HK-2 (cell line): ENCODE measurements at regions not wholly inside any gene's neighbourhood (a gene's known extent, or its start where the extent isn't known, plus 50 kb on each side); places are given as distances from the start of the nearest gene placed in this dataset.

Experiments
- DNase-seq: peaks from one replicate; pipeline ENCODE4 v3.0.0-alpha.2; 2018; ENCODE audit not compliant: unreplicated experiment

GRCh38 chr9:89880721-89881120, 275.9 kb downstream of the GADD45G start:
- DNase-seq, result no peak

GRCh38 chr9:89881431-89881830, 276.6 kb downstream of the GADD45G start:
- no peak for DNase-seq

DNA sequence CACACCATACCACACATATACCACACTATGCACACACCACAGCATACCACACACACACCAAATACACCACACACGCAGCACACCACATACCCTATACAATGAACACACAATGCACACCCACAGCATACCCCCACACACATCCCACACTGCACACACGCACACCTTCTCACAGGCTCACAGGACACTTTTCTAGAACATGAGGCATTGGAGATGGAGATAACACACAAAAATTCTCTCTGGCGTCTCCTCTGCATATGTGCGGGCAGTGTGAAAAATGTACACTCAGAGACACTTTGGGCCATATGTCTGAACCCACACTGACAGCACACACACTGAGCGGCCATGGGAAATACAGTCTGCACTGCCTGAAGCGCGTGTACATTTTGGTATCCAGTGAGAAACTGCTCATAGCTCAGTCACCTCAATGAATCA, 278.1 kb downstream of the GADD45G start:
- DNase-seq, result no peak

DNA sequence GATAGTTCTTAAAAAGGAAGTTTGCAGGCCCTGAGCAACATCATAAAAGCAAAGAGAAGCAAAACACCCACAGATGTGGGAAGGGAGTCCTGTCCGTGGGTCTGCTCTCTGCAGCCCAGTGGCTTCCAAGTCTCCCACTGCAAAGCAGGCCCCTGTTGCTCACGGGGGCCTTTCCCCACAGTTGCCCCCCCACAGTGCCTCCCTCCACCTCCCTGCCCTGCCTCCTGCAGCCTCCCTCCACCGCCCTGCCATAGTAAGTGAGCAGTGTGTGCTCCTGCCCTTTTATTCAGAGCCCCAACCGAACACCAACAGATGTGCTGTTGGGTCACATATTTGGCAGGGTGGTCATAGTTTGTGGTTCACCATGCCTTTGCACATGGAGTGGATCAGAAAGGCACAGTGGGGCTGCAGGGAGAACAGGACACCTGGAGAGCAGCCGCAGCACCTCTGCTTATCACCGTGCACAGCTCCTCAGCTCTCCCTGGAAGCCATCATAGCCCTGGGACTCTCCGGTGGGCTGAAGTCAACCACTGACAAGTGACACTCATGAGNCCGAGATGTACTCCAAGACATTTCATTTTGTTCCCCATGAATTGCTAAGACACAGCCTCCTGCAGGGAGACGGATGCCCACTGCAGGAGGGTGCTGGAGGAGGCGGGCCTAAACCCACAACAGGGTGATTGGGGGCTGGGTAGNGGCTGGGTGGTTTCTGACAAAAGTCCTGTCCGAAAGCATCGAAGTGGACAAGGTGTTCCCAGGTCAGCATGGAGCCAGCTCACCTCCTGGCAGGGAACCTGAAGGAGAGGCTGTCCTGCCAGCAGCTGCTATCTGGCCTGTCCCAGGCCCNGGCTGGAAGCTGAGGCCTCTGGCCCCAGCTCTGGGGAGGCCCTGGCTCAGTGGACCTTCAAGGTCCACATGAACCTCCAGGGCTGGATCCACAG, 278.9 kb downstream of the GADD45G start:
- DNase-seq, result no peak

DNA sequence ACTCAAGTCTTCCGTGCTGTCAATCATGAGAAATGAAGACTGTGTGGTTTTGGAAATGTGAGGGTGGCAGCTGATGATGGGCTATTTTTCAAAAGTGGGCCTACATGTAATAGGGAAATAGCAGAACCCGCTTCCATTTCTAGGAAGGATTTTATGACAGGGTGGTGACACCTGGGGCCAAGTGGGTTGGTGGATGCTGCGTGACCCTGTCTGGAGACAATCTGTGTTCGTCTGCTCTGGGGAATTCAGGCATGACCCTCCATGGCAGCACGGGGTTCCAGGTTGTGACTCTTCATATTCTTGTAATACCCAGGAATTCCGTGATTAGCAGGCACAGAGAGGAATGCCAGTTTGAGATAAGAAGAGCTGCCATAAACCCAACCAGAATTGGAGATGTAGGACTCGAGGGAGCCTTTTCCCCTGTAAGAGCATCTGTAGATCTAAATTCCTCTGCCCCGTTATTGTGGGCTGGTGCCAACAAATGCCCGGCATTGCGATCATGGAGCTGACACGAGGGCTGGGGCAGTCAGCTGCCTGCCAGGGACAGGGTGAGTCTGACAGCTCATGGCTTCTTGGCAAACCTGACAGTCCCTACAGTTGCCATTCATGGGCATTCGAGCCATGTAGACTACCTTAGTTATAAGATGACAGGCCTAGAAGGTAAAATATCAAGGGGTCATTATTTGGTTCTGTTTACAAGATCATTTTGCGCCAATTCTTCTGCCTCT, 279.7 kb downstream of the GADD45G start:
- DNase-seq, result no peak

DNA sequence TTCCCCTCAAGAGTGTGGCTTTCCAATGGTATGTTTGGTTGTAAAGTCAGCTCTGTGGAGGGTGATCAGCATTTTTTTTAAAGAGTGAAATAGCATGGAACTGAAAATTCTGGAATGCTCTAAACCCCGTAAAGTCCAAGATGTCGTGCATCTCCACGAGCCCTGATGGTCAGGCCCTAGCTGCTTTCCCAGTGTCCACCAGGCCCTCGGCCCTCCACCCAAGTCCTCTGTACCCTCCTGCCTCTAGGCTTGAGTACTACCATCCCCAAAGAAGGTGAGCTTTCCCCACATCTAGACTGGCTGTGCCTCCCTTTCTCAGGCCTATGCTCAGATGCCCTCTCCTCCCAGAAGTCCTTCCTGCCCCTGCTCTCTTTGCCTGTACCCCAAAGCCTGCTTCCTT, 280.3 kb downstream of the GADD45G start:
- no peak for DNase-seq

GRCh38 chr9:89886281-89886700, 281.5 kb downstream of the GADD45G start:
- no peak for DNase-seq

GRCh38 chr9:89887286-89887685, 282.5 kb downstream of the GADD45G start:
- no peak for DNase-seq

DNA sequence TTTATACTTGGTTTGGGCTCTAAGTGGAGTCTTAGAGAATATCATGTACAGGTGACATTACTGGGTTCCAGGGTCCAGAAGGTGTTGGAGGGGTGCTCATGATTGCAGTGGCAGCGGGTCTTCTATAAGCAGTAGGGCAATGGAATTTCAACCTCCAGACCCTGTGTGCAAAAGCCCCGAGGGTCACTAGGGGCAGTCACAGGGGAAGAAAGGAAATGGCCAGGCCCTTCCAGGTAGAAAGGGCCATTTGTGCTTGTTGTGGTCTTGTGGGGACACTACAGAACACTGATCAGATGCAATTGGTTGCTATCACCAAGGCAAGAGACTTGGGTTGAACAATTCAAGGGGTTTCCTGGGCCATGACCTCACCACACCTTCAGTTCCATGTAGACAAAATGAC, 283.4 kb downstream of the GADD45G start:
- no peak for DNase-seq

DNA sequence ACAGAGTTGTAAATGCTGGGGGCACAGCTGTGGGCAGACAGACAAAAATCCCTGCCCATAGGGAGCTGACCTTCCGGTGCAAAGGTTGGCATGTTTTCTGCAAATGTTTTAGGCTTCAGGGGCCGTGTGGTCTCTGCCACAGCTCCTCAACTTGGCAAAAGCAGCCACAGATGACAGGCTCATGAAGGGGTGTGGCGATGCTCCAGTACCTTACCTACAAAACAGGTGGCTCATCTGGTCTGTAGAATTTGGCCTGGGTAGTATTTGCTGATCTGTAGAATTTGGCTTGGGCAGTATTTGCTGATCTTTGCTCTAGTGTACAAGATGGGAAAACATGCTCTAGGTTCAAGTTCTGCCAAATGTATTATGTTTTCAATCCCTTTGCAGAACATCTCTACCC, 283.9 kb downstream of the GADD45G start:
- DNase-seq, result no peak

DNA sequence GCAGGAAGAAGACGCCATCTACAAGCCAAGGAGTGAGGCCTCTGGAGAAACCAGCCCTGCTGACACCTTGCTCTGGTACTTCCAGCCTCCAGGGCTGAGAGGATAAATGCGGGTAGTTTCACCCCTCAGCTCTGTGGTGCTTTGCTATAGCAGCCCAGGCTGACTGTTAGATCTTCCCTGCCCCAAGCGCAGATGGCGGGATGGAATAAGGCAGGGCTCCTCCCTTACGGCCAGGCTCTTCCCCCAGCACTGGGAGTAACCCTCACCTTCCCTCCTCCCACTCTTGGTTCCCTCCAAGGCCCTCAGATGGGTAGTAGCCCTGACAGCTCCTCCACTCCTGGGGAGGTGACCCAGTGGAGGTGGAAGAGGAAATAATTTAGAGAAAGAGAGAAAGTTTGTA, 285.1 kb downstream of the GADD45G start:
- no peak for DNase-seq

- DNase-seq, result no peak
Measured at GRCh38 chr9:89890326-89890980, 285.6 kb downstream of the GADD45G start.

DNA sequence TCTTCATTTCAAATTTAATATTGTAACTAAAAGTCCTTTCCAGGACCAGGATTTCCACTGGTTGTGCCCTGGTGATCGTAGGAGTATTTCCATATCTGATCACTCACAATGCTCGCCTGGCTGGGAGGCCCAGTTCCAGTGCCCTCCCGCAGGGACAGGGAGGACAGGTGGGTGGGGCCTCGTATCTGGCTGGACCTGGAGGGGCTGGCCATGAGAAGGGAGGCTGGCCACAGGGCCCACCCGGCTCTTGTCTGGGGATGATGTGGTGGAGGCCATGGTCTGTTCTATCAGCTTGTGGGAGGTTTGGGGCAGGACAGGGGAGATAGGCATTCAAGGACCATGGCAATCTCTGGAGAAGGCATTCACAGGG, 286.4 kb downstream of the GADD45G start:
- no peak for DNase-seq

DNA sequence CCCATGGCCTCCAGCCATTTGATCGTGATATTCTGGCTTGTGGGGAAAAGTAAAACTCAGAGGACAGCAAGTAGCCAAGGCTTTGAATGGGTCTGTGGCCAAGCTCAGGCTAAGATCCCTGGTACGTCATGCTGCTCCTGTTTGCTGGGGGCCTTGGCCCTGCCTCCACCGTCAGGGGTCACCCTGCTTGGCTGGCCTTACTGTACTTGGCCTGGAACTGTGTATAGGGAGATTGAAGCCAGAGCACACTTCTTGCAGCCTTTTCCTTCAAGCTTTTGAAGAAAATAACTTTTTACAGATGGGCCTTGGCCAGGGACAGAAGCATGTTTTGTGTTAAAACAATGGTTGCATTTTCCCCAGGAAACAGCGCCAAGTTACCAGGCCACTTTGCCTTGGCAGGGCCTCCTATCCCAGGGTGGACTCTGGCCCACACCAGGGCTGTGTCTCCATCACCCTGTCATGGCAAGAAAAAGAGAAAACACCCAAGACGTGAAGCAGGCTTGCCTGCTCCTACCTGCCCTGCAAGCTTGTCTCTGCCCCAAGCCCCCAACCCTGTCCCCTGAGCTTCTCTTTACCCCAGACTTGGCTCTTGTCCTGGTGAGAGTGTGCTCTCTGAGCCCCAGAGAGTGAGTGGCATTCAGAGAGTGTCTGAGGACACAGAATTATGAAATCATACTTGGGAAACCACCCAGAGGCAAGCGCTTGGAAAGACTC, 286.9 kb downstream of the GADD45G start:
- no peak for DNase-seq

DNA sequence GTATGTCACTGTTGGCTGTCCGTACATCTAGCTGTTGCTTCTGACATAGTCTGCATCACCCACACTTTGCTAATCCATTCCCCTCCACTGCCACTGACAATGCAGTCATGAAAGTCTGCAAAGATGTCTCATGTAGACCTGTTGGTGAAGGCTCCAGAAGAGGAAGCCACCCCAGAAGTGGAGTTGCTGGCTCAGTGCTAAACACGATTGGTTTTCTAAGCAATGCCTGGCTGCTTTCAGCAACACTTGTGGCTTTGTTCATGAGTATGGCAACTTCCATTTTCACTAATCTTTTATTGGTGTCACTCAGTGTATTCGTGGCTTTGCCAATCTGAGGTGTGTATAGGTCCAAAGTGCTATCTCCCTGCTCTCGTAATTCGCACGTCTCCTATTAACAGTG, 288.1 kb downstream of the GADD45G start:
- DNase-seq, result no peak

DNA sequence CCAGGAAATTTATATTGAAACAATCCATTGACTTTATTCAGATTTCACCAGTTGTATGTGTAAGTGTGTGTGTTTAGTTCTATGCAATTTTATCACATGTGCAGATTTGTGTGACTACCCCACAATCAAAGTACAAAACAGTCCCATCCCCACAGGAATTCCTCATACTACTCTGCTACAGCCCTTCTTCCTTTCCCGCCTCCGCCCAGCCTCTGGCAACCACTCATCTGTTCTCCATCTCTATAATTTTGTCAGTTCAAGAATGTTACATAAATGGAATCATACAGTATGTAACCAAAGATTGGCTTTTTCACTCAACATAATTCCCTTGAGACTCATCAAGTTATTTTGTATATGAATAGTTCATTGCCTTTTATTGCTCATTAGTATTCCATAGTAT, 289.1 kb downstream of the GADD45G start:
- DNase-seq, result no peak

- no peak for DNase-seq
Measured at GRCh38 chr9:89896806-89897340, 292.1 kb downstream of the GADD45G start.

- DNase-seq, result no peak
Measured at GRCh38 chr9:89899573-89899972, 294.8 kb downstream of the GADD45G start.

DNA sequence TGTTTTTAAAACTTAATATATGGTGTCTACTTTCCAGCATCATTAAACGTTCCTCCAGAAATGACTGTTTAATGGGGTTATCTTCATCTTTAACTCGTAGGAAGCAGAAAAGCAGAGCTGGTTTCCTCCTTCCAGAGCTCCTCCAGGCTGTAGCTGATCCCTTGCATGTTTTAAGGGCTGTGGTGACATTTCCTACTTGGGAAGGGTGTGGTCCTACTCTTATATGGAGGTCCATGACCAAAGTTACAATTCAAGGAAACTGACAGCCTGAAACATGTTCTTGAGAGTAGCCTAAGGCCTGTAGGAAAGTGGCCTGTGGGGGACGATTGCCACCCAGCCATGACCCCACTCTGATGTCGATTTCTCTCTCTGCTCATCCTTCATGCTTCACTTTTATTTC, 297.1 kb downstream of the GADD45G start:
- no peak for DNase-seq

GRCh38 chr9:89902450-89903140, 297.8 kb downstream of the GADD45G start:
- DNase-seq, result no peak

DNA sequence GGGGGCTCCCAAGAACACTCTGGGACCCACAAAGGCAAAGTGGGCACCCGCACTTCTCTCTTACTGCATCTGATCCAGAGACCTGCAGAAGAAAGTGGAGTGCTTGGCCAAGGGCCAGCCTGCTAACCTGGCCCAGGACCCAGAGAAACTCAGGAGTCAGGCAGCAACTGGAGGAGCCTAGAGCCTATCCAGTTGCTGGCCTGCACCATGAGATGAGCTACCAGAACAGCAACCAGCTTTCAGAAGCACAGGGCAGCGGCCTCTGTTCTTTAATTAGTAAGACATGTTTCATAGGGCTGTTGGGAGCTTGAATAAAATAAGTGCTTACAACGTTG, 298.3 kb downstream of the GADD45G start:
- DNase-seq, result no peak
